Ishikawa (cell line): ENCODE measurements at regions not wholly inside any gene's neighbourhood (a gene's known extent, or its start where the extent isn't known, plus 50 kb on each side); places are given as distances from the start of the nearest gene placed in this dataset.

Source experiments
- CEBPB ChIP-seq: IDR thresholded peaks from 2 replicates; pipeline ENCODE4 v1.6.1; 2012
- EP300 ChIP-seq: IDR thresholded peaks from 2 replicates; pipeline ENCODE4 v1.6.1; 2012; ENCODE audit warnings: borderline replicate concordance
- RAD21 ChIP-seq: IDR thresholded peaks from 2 replicates; pipeline ENCODE4 v1.6.1; 2012; ENCODE audit warnings: low read depth
- ZBTB7A ChIP-seq: IDR thresholded peaks from 2 replicates; pipeline ENCODE4 v1.6.1; 2012; ENCODE audit warnings: low read depth

DNA sequence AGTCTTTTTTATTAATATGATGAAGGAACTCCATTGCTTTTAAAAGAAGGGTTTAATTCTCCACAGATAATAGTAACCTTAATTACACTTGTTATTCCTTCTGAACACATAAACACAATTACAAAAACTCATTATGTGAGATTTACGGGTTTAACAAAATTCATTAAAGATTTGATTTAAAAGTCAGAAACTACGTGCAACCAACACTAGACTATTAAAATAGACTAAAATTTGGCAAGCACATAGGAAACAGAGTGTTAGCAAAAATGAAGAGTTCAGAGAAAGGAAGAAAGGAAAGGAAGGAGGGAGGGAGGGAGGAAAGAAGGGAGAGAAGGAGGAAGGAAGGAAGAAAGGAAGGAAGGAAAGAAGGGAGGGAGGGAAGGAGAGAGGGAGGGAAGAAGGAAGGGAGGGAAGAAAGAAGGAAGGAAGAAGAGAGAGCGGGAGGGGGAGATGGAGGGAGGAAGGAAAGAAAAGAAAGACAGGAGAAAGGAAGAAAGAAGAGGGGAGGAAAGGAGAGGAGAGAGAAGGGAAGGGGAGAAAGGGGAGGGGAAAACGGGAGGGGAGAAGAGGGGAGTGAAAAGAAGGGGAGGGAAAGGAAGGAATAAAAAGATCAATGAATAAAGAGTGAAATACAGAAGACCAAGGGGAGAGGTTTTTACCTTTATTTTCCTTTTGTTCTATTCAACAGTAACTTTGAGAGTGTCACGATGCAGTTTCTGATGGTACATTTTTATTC lies 123.4 kb upstream of the LYPLAL1 start:
- TF ChIP-seq CEBPB (no peak), RAD21 (no peak), EP300 (no peak), ZBTB7A (no peak)
